Mesothelial cell of epicardium (in vitro differentiated cells): ENCODE measurements at regions not wholly inside any gene's neighbourhood (a gene's known extent, or its start where the extent isn't known, plus 50 kb on each side); places are given as distances from the start of the nearest gene placed in this dataset.

Experiments
- DNase-seq, 2 experiments: peaks; one replicate each; pipeline ENCODE4 v3.0.0; 2021; ENCODE audit warnings: low spot score in 2 of 2; ENCODE audit not compliant: unreplicated experiment in 2 of 2
- H3K27ac Mint-ChIP-seq: 2 replicates; pipeline ENCODE4 v1.8.0; 2021; ENCODE audit warnings: mixed read lengths
- H3K27me3 Mint-ChIP-seq: 2 replicates; pipeline ENCODE4 v1.8.0; 2021; ENCODE audit warnings: low read depth, mixed read lengths
- H3K36me3 Mint-ChIP-seq: 2 replicates; pipeline ENCODE4 v1.8.0; 2021; ENCODE audit warnings: mixed read lengths
- H3K4me1 Mint-ChIP-seq: 2 replicates; pipeline ENCODE4 v1.8.0; 2021; ENCODE audit warnings: mixed read lengths
- H3K4me3 Mint-ChIP-seq: 2 replicates; pipeline ENCODE4 v1.8.0; 2021; ENCODE audit warnings: mild to moderate bottlenecking, moderate library complexity, mixed read lengths
- H3K9me3 Mint-ChIP-seq: 2 replicates; pipeline ENCODE4 v1.8.0; 2021; ENCODE audit warnings: mixed read lengths
- TF ChIP-seq, protein P1 (sequence below): fragments of 200-600 bp; sonication (generic); IDR thresholded peaks from one replicate; pipeline ENCODE4 v1.5.0; 2021; ENCODE audit warnings: antibody characterized with exemption; ENCODE audit not compliant: unreplicated experiment

GRCh38 chr3:14598143-14598569, 53.4 kb upstream of the CCDC174 start:
- TF ChIP-seq, protein P1, sequence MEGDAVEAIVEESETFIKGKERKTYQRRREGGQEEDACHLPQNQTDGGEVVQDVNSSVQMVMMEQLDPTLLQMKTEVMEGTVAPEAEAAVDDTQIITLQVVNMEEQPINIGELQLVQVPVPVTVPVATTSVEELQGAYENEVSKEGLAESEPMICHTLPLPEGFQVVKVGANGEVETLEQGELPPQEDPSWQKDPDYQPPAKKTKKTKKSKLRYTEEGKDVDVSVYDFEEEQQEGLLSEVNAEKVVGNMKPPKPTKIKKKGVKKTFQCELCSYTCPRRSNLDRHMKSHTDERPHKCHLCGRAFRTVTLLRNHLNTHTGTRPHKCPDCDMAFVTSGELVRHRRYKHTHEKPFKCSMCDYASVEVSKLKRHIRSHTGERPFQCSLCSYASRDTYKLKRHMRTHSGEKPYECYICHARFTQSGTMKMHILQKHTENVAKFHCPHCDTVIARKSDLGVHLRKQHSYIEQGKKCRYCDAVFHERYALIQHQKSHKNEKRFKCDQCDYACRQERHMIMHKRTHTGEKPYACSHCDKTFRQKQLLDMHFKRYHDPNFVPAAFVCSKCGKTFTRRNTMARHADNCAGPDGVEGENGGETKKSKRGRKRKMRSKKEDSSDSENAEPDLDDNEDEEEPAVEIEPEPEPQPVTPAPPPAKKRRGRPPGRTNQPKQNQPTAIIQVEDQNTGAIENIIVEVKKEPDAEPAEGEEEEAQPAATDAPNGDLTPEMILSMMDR = no peak
- Mint-ChIP-seq H3K27ac (no peak overlapping the region), H3K9me3 (peaks cover 3% of the 10 kb centered on the region), H3K36me3 (no peaks in the 10 kb centered on the region), H3K4me1 (no peaks in the 10 kb centered on the region), H3K27me3 (peaks cover 81% of the 10 kb centered on the region), H3K4me3 (no peak overlapping the region)
- DNase-seq = peak in 1 of 2 experiments; percentile 72

DNA sequence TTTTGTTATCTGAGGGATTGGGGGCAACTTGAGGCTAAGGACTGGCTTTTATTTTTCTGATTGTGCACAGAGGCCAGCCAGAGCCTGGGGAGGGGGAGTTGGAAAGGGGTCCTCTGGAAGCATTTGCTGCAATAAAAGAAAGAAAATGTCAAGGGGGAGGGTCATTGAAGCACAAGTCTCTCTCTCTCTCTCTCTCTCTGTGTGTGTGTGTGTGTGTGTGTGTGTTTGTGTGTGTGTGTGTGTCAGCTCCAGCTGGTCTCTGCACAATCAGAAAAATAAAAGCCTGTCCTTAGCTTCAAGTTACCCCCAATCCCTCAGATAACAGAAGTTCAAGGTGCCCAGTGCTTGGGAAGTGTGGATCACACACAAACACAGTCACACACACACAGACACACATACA, 52.1 kb upstream of the CCDC174 start:
- H3K4me1 Mint-ChIP-seq = no peaks in the 10 kb centered on the region
- peaks cover 84% of the 10 kb centered on the region for H3K27me3 Mint-ChIP-seq
- TF ChIP-seq, protein P1 = no peak
- no peak overlapping the region for H3K4me3 Mint-ChIP-seq
- H3K27ac Mint-ChIP-seq = no peak overlapping the region
- DNase-seq = no peak
- peaks cover 3% of the 10 kb centered on the region for H3K9me3 Mint-ChIP-seq
- no peaks in the 10 kb centered on the region for H3K36me3 Mint-ChIP-seq

GRCh38 chr3:14600075-14600474, 51.5 kb upstream of the CCDC174 start:
- Mint-ChIP-seq H3K9me3 (peaks cover 3% of the 10 kb centered on the region), H3K36me3 (no peaks in the 10 kb centered on the region), H3K27ac (no peak overlapping the region), H3K27me3 (peaks cover 87% of the 10 kb centered on the region), H3K4me1 (no peaks in the 10 kb centered on the region), H3K4me3 (no peak overlapping the region)
- no peak for DNase-seq
- TF ChIP-seq, protein P1 = no peak

DNA sequence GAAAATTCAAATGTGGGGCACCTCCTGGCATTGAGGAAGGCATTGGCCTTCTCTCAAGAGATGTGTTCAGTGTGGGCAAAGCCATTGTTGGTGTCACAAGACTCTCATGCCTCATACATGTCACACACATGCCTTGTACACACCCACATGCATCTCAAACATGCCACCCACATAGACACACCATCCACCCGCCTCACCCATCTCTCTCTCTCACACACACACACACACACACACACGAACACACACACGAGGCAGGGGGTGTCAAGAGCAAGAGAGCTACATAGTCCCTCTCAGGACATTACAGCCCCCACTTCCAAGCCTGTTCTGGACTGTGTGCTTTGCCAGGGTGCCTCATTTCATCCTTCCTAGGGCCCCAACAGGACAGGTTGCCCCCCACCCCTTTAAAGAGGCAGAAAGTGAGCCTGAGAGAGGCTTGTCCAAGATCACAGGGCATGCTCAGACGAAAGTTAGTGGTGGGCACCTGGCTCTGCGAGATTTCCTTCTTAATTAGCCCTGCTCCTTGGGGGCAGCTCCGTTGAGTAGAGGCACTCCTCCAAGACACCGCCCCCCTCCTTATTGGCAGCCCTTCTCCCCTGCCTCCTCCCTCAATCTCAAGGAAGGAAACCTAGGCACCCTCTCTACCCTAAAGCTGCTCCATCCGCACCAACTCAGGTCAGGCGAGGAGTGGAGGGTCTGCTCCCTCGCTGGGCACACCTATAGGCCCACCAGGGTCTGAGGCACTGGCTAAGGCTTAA, 50.5 kb upstream of the CCDC174 start:
- Mint-ChIP-seq H3K4me1 (no peaks in the 10 kb centered on the region), H3K36me3 (no peaks in the 10 kb centered on the region), H3K4me3 (no peak overlapping the region), H3K9me3 (peaks cover 3% of the 10 kb centered on the region), H3K27me3 (peaks cover 89% of the 10 kb centered on the region), H3K27ac (no peak overlapping the region)
- DNase-seq = no peak
- TF ChIP-seq, protein P1 = no peak

- DNase-seq = no peak
- Mint-ChIP-seq H3K4me3 (peak overlapping the region; percentile 29), H3K27me3 (peaks cover 89% of the 10 kb centered on the region), H3K9me3 (peaks cover 3% of the 10 kb centered on the region), H3K36me3 (no peaks in the 10 kb centered on the region), H3K27ac (no peak overlapping the region), H3K4me1 (no peaks in the 10 kb centered on the region)
- TF ChIP-seq, protein P1 = no peak
These were observed 49.9 kb upstream of the CCDC174 start for GRCh38 chr3:14601692-14602005.
